Cardiac muscle cell (in vitro differentiated cells and primary cell): ENCODE measurements at regions not wholly inside any gene's neighbourhood (a gene's known extent, or its start where the extent isn't known, plus 50 kb on each side); places are given as distances from the start of the nearest gene placed in this dataset.

Experiments used
- DNase-seq, 2 donors: peaks; one replicate each; pipeline versions ENCODE4 v3.0.0 to v3.0.0-alpha.2; 2010 to 2017; ENCODE audit warnings: low read depth in 1 of 2, low spot score in 1 of 2
- H3K27ac ChIP-seq: fragments of 200-600 bp; sonication (generic); 2 replicates; pipeline ENCODE4 v1.5.1; 2016
- H3K27me3 ChIP-seq: fragments of 200-600 bp; sonication (generic); 2 replicates; pipeline ENCODE4 v1.6.0; 2016; ENCODE audit warnings: control low read depth
- H3K36me3 ChIP-seq: fragments of 200-600 bp; sonication (generic); 2 replicates; pipeline ENCODE4 v1.5.1; 2016; ENCODE audit warnings: control low read depth
- H3K4me1 ChIP-seq: fragments of 200-600 bp; sonication (generic); 2 replicates; pipeline ENCODE4 v1.8.1; 2017; ENCODE audit warnings: low read depth, mild to moderate bottlenecking, mixed run types
- H3K4me3 ChIP-seq: fragments of 200-600 bp; sonication (generic); 2 replicates; pipeline ENCODE4 v1.5.1; 2016; ENCODE audit warnings: mild to moderate bottlenecking
- H3K9me3 ChIP-seq: fragments of 200-600 bp; sonication (generic); 2 replicates; pipeline ENCODE4 v1.5.1; 2017; ENCODE audit warnings: low read depth, mild to moderate bottlenecking, control low read depth
- TF ChIP-seq, protein P1 (sequence below): IDR thresholded peaks from 2 replicates; pipeline ENCODE4 v1.5.1; 2012; ENCODE audit warnings: low read depth, mild to moderate bottlenecking, low read length

DNA sequence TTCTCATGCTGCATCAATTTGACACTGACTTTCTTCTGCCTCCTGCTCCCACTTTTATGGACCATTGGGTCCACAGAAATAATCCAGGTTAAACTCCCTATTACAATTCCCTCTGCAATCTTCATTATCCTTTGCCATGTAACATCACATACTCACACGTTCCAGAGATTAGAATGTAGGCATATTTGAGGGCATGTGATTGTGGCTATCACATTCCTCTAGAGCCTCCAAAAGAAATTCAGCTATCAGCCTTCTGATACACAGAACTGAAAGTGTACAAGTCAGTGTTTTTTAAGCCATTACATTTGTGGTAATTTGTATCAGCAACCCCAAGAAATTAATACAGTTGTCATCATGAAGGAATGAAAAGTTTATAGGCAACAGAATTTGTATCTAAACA is 892.4 kb downstream of the RPS29 start:
- TF ChIP-seq, protein P1, sequence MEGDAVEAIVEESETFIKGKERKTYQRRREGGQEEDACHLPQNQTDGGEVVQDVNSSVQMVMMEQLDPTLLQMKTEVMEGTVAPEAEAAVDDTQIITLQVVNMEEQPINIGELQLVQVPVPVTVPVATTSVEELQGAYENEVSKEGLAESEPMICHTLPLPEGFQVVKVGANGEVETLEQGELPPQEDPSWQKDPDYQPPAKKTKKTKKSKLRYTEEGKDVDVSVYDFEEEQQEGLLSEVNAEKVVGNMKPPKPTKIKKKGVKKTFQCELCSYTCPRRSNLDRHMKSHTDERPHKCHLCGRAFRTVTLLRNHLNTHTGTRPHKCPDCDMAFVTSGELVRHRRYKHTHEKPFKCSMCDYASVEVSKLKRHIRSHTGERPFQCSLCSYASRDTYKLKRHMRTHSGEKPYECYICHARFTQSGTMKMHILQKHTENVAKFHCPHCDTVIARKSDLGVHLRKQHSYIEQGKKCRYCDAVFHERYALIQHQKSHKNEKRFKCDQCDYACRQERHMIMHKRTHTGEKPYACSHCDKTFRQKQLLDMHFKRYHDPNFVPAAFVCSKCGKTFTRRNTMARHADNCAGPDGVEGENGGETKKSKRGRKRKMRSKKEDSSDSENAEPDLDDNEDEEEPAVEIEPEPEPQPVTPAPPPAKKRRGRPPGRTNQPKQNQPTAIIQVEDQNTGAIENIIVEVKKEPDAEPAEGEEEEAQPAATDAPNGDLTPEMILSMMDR = no peak
- Histone ChIP-seq H3K27me3 (no peaks in the 10 kb centered on the region), H3K4me3 (no peak overlapping the region), H3K9me3 (no peaks in the 10 kb centered on the region), H3K4me1 (no peaks in the 10 kb centered on the region), H3K27ac (no peak overlapping the region), H3K36me3 (no peaks in the 10 kb centered on the region)
- no peak for DNase-seq

DNA sequence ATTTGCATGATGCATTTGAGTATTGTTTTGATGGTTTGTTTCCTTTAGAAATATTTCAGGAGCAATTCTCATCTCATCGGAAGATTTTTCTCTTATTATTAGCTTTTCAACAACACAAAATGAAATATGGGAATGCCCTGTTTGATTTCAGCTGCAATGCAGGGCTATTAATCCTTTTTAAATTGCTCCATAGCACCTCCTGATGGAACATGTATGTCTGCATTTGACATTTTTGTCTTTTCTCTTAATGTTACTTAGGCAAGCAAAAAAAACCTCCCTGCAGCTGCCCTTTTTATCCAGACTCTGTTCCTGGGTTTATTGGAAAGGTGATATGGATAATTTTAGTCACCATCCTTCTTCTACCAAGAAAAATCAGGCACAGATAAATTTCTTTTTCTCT is 895.8 kb downstream of the RPS29 start:
- H3K27me3 ChIP-seq = no peaks in the 10 kb centered on the region
- no peak overlapping the region for H3K27ac ChIP-seq
- H3K9me3 ChIP-seq = no peaks in the 10 kb centered on the region
- TF ChIP-seq, protein P1 = no peak
- H3K36me3 ChIP-seq = no peaks in the 10 kb centered on the region
- H3K4me3 ChIP-seq = no peak overlapping the region
- no peaks in the 10 kb centered on the region for H3K4me1 ChIP-seq
- no peak for DNase-seq

DNA sequence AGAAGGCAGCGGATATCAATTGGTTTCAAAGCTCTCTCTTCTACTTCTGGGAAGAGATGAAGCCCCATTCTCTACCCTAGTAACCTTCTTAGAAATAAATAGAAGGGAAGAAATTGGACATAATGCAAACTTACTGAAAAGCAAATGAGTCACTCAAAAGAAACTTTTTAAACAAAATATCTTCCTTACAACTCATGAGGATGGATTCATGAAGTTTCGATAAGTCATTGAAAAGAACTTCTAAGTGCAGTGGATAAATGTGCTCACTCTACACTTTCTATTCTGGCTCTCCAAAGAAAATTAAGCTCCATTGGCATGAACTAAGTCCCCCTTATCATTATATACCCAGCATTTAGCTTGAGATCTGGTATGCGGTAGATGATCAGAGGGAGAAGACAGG is 899.5 kb downstream of the RPS29 start:
- Histone ChIP-seq H3K9me3 (no peaks in the 10 kb centered on the region), H3K36me3 (no peaks in the 10 kb centered on the region), H3K4me1 (no peaks in the 10 kb centered on the region), H3K27me3 (no peaks in the 10 kb centered on the region), H3K4me3 (no peak overlapping the region), H3K27ac (no peak overlapping the region)
- DNase-seq = no peak
- TF ChIP-seq, protein P1 = no peak

DNA sequence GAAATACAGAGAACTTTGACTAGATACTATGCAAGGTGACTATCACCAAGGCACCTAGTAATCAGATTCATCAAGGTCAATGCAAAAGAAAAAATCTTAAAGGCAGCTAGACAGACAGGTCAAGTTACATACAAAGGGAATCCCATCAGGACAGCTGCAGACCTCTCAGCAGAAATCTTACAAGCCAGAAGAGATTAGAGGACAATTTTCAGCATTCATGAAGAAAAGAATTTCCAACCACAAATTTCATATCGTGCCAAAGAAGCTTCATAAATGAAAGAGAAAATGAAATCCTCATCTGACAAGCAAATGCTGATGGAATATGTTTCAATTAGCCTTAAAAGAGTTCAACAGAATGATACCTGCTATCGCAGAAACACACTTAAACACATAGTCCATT is 913.7 kb downstream of the RPS29 start:
- no peak for DNase-seq
- Histone ChIP-seq H3K4me1 (no peaks in the 10 kb centered on the region), H3K27me3 (no peaks in the 10 kb centered on the region), H3K36me3 (no peaks in the 10 kb centered on the region), H3K27ac (no peak overlapping the region), H3K4me3 (no peak overlapping the region), H3K9me3 (no peaks in the 10 kb centered on the region)
- TF ChIP-seq, protein P1 = no peak

DNA sequence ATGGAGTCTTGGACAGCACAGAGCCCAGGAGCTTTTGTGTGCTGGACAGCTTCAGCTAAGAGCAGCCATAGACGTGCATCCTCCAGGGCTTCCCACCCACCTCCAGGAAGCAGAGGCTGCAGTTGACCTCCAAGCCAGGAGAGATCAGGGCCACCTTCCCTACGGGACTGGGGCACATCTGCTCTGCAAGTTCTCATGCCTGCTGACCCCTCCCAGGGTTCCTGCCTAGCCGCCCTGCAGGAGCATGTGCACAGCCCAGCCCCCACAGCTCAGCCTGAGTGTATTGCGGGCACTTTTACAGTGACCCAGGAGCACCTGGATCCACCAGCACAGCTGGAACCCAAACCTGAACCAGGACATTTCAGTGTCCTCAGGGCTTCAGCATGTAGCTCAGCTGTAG is 915.2 kb downstream of the RPS29 start:
- Histone ChIP-seq H3K4me3 (no peak overlapping the region), H3K36me3 (no peaks in the 10 kb centered on the region), H3K27ac (no peak overlapping the region), H3K9me3 (no peaks in the 10 kb centered on the region), H3K27me3 (no peaks in the 10 kb centered on the region), H3K4me1 (no peaks in the 10 kb centered on the region)
- TF ChIP-seq, protein P1 = no peak
- no peak for DNase-seq
